ENCODE measurements at regions not wholly inside any gene's neighbourhood (a gene's known extent, or its start where the extent isn't known, plus 50 kb on each side); places are given as distances from the start of the nearest gene placed in this dataset.

DNA sequence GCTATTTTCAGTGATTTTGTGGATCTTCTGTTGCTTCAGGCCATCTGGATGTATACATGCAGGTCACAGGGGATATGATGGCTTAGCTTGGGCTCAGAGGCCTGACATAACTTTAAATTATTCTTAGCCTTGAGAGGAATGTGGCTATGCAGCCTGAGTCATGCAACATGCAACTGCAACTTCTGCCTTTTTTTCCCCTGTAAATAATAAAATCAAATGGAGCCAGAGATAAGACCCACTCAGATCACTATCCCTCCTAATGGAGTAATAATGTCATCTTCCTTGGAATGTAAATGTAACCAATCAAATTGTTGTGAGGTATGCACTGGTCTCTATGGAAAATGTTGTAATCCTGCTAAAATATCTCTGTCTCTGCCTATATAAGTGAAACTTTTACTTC, 54.9 kb downstream of the MAGEB17 start:
- Histone ChIP-seq H2BK15ac (replicated peaks; ENCODE audit: low read depth) (no peak overlapping the region), H3K4me2 (ENCODE audit: low read length) (no peak overlapping the region), H3K79me2 (ENCODE audit: control insufficient read depth, insufficient read depth, low read length) (no peaks in the 10 kb centered on the region), H3K9ac (ENCODE audit: low read length) (no peak overlapping the region), H3K4ac (ENCODE audit: low read depth, low read length) (no peak overlapping the region), H3K27me3 (ENCODE audit: insufficient read depth, low read length, poor library complexity) (no peaks in the 10 kb centered on the region), H3K4me3 (ENCODE audit: low read length) (no peak overlapping the region), H3K56ac (ENCODE audit: low read length) (no peak overlapping the region), H3K4me1 (ENCODE audit: control insufficient read depth, low read depth, low read length) (no peaks in the 10 kb centered on the region), H2BK120ac (ENCODE audit: low read depth, low read length) (no peak overlapping the region), H2BK5ac (ENCODE audit: low read length) (no peak overlapping the region), H4K8ac (ENCODE audit: low read depth, low read length) (no peak overlapping the region), H3K18ac (ENCODE audit: low read length) (no peak overlapping the region), H3K36me3 (ENCODE audit: control insufficient read depth, insufficient read depth, low read length) (no peaks in the 10 kb centered on the region), H3K27ac (ENCODE audit: low read depth, low read length) (no peak overlapping the region), H4K5ac (ENCODE audit: low read length) (no peak overlapping the region), H2AK5ac (ENCODE audit: low read length) (no peak overlapping the region), H3K79me1 (ENCODE audit: low read length) (no peaks in the 10 kb centered on the region), H3K23ac (ENCODE audit: low read length) (no peak overlapping the region)
- DNase-seq, result no peak

DNA sequence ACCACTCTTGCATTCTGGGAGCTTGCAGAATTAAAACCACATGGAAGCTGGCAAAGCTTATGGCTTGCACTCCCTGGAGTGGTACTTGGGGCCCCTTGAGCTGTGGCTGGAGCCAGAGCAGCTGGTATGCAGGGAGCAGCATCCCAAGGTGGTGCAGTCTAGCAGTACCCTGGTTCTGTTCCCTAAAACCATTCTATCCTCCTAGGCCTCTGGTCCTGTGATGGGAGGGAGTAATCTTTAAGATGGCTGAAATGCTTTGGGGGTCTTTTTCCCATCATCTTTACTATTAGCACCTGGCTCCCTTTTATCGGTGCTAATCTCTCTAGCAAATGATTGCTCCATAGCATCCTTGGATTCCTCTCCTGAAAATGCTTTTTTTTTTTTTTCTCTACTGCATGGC, 56.1 kb downstream of the MAGEB17 start:
- Histone ChIP-seq H3K36me3 (ENCODE audit: control insufficient read depth, insufficient read depth, low read length) (no peaks in the 10 kb centered on the region), H3K4me1 (ENCODE audit: control insufficient read depth, low read depth, low read length) (no peaks in the 10 kb centered on the region), H3K56ac (ENCODE audit: low read length) (no peak overlapping the region), H2BK5ac (ENCODE audit: low read length) (no peak overlapping the region), H3K27me3 (ENCODE audit: insufficient read depth, low read length, poor library complexity) (no peaks in the 10 kb centered on the region), H2BK15ac (replicated peaks; ENCODE audit: low read depth) (no peak overlapping the region), H3K9ac (ENCODE audit: low read length) (no peak overlapping the region), H3K4me2 (ENCODE audit: low read length) (no peak overlapping the region), H3K79me1 (ENCODE audit: low read length) (no peaks in the 10 kb centered on the region), H3K4me3 (ENCODE audit: low read length) (no peak overlapping the region), H3K4ac (ENCODE audit: low read depth, low read length) (no peak overlapping the region), H4K5ac (ENCODE audit: low read length) (no peak overlapping the region), H3K23ac (ENCODE audit: low read length) (no peak overlapping the region), H4K8ac (ENCODE audit: low read depth, low read length) (no peak overlapping the region), H3K18ac (ENCODE audit: low read length) (no peak overlapping the region), H2BK120ac (ENCODE audit: low read depth, low read length) (no peak overlapping the region), H3K27ac (ENCODE audit: low read depth, low read length) (no peak overlapping the region), H2AK5ac (ENCODE audit: low read length) (no peak overlapping the region), H3K79me2 (ENCODE audit: control insufficient read depth, insufficient read depth, low read length) (no peaks in the 10 kb centered on the region)
- WGBS (ENCODE audit: extremely low coverage, insufficient coverage, low lambda C conversion rate), result no CpG with 5 or more reads among the region's 1 CpG
- DNase-seq, result no peak

DNA sequence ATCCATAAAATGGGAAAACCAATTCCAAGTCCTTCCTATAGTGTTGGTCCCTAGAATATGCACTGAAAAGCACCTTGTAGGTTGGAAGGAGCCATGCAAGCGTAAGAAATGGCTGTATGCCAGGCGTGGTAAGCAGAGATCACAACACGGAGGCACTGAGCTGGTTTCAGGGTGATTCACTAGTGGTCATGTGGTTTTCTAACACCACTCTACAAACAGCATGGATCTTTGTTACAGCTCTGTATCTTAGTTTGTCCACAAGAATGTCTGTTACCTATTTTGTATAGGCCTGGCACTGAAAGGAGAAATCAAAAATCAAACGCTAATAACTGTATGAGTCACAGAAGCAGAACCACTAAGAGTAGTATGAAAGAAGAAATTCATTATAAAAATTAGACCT, 71.9 kb downstream of the MAGEB17 start:
- Histone ChIP-seq H4K8ac (ENCODE audit: low read depth, low read length) (no peak overlapping the region), H2BK5ac (ENCODE audit: low read length) (no peak overlapping the region), H2BK120ac (ENCODE audit: low read depth, low read length) (no peak overlapping the region), H3K4me3 (ENCODE audit: low read length) (no peak overlapping the region), H2BK15ac (replicated peaks; ENCODE audit: low read depth) (no peak overlapping the region), H3K4me1 (ENCODE audit: control insufficient read depth, low read depth, low read length) (no peaks in the 10 kb centered on the region), H3K9ac (ENCODE audit: low read length) (no peak overlapping the region), H3K56ac (ENCODE audit: low read length) (no peak overlapping the region), H3K79me2 (ENCODE audit: control insufficient read depth, insufficient read depth, low read length) (no peaks in the 10 kb centered on the region), H3K23ac (ENCODE audit: low read length) (no peak overlapping the region), H3K27me3 (ENCODE audit: insufficient read depth, low read length, poor library complexity) (no peaks in the 10 kb centered on the region), H3K79me1 (ENCODE audit: low read length) (no peaks in the 10 kb centered on the region), H3K36me3 (ENCODE audit: control insufficient read depth, insufficient read depth, low read length) (no peaks in the 10 kb centered on the region), H2AK5ac (ENCODE audit: low read length) (no peak overlapping the region), H3K4me2 (ENCODE audit: low read length) (no peak overlapping the region), H3K4ac (ENCODE audit: low read depth, low read length) (no peak overlapping the region), H3K18ac (ENCODE audit: low read length) (no peak overlapping the region), H4K5ac (ENCODE audit: low read length) (no peak overlapping the region), H3K27ac (ENCODE audit: low read depth, low read length) (no peak overlapping the region)
- no CpG with 5 or more reads among the region's 4 CpGs for WGBS (ENCODE audit: extremely low coverage, insufficient coverage, low lambda C conversion rate)
- no peak for DNase-seq

DNA sequence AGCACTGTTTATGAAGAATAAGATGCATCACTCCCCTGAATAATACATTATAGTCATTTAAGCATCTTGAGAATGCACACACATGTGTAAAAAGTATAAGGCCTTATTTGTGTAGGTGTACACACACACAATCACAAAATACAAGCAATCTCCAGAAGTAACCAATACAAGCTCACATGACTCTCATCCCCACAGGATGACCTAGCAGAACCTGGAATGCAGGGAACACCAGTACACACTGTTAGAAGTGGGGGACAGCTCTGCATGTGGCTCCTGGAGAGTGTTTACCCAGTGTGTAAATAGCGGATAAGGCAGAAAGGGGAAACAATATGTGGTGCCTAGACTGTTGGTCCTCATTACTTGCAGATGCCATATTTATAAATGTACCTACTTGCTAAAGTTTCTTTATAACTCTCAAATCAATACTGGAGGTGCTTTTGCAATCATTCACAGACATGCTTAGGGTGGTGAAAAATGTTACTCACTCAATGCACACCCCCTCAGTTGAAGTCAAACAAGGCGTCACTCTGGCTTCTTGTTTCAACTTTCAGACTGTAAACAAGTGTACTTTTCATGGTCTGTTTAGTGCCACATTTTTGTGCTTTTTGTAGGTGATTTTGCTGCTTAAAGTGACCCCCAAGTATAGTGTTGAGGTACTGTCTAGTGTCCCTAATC, 73.1 kb downstream of the MAGEB17 start:
- no peak overlapping the region for H4K8ac ChIP-seq (ENCODE audit: low read depth, low read length)
- no peak overlapping the region for H3K18ac ChIP-seq (ENCODE audit: low read length)
- DNase-seq, result no peak
- H3K27me3 ChIP-seq (ENCODE audit: insufficient read depth, low read length, poor library complexity), result no peaks in the 10 kb centered on the region
- no peak overlapping the region for H3K4me3 ChIP-seq (ENCODE audit: low read length)
- H2BK120ac ChIP-seq (ENCODE audit: low read depth, low read length), result no peak overlapping the region
- H2BK5ac ChIP-seq (ENCODE audit: low read length), result no peak overlapping the region
- no peak overlapping the region for H3K27ac ChIP-seq (ENCODE audit: low read depth, low read length)
- no peaks in the 10 kb centered on the region for H3K4me1 ChIP-seq (ENCODE audit: control insufficient read depth, low read depth, low read length)
- H2BK15ac ChIP-seq (replicated peaks; ENCODE audit: low read depth), result no peak overlapping the region
- no CpG with 5 or more reads among the region's 2 CpGs for WGBS (ENCODE audit: extremely low coverage, insufficient coverage, low lambda C conversion rate)
- no peak overlapping the region for H3K9ac ChIP-seq (ENCODE audit: low read length)
- H3K36me3 ChIP-seq (ENCODE audit: control insufficient read depth, insufficient read depth, low read length), result no peaks in the 10 kb centered on the region
- H3K56ac ChIP-seq (ENCODE audit: low read length), result no peak overlapping the region
- no peak overlapping the region for H3K4ac ChIP-seq (ENCODE audit: low read depth, low read length)
- H2AK5ac ChIP-seq (ENCODE audit: low read length), result no peak overlapping the region
- H4K5ac ChIP-seq (ENCODE audit: low read length), result no peak overlapping the region
- no peak overlapping the region for H3K23ac ChIP-seq (ENCODE audit: low read length)
- no peaks in the 10 kb centered on the region for H3K79me1 ChIP-seq (ENCODE audit: low read length)
- H3K4me2 ChIP-seq (ENCODE audit: low read length), result no peak overlapping the region
- no peaks in the 10 kb centered on the region for H3K79me2 ChIP-seq (ENCODE audit: control insufficient read depth, insufficient read depth, low read length)

DNA sequence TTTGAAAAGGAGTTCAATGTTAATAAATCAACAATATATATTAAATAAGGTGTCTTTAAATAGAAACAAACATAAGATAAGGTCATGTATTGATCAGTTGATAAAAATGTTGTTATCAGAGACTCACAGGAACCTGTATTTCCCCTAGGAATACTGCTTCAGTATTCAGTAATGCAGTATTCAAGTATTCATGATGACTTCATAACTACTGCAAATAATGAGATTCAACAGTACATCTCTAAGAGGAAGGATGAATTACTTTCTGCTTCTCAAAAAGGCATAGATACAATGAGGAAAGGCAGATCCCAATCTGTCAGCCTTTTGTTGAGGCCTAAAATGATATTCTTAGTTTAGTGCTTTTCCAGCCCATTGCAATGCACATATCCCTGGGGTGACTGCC, 73.7 kb downstream of the MAGEB17 start:
- no peak overlapping the region for H2AK5ac ChIP-seq (ENCODE audit: low read length)
- H3K27me3 ChIP-seq (ENCODE audit: insufficient read depth, low read length, poor library complexity), result no peaks in the 10 kb centered on the region
- no peak overlapping the region for H3K27ac ChIP-seq (ENCODE audit: low read depth, low read length)
- H3K56ac ChIP-seq (ENCODE audit: low read length), result no peak overlapping the region
- H2BK15ac ChIP-seq (replicated peaks; ENCODE audit: low read depth), result no peak overlapping the region
- no peaks in the 10 kb centered on the region for H3K4me1 ChIP-seq (ENCODE audit: control insufficient read depth, low read depth, low read length)
- H3K4me3 ChIP-seq (ENCODE audit: low read length), result no peak overlapping the region
- no peaks in the 10 kb centered on the region for H3K79me1 ChIP-seq (ENCODE audit: low read length)
- H4K8ac ChIP-seq (ENCODE audit: low read depth, low read length), result no peak overlapping the region
- no peak overlapping the region for H2BK5ac ChIP-seq (ENCODE audit: low read length)
- no peak overlapping the region for H3K4ac ChIP-seq (ENCODE audit: low read depth, low read length)
- no peak overlapping the region for H3K18ac ChIP-seq (ENCODE audit: low read length)
- H3K36me3 ChIP-seq (ENCODE audit: control insufficient read depth, insufficient read depth, low read length), result no peaks in the 10 kb centered on the region
- DNase-seq, result no peak
- H2BK120ac ChIP-seq (ENCODE audit: low read depth, low read length), result no peak overlapping the region
- H3K9ac ChIP-seq (ENCODE audit: low read length), result no peak overlapping the region
- no peaks in the 10 kb centered on the region for H3K79me2 ChIP-seq (ENCODE audit: control insufficient read depth, insufficient read depth, low read length)
- no peak overlapping the region for H3K23ac ChIP-seq (ENCODE audit: low read length)
- no peak overlapping the region for H4K5ac ChIP-seq (ENCODE audit: low read length)
- H3K4me2 ChIP-seq (ENCODE audit: low read length), result no peak overlapping the region

DNA sequence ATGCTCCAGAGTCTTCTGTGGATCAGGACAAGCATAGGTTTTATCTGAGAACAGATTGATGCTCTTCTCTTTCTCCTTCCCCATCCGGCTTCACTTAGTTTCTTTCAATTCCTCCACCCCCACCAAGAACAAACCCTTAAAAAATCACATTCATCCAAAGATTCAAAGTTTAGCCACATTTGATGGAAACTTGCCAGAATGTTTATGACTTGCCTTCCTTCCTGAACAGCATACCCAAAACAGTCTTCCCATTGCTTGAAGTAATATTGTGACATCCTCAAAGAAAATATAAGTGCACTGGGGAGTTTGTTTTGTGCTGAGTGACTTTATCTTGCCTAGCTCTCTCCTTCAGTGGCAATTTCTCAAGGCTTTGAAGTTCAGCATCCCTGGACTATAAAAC, 83.0 kb downstream of the MAGEB17 start:
- no peak overlapping the region for H3K18ac ChIP-seq (ENCODE audit: low read length)
- WGBS (ENCODE audit: extremely low coverage, insufficient coverage, low lambda C conversion rate), result no CpG with 5 or more reads among the region's 1 CpG
- no peak for DNase-seq

More for the DNA sequence above, 83.0 kb downstream of the MAGEB17 start:
- Histone ChIP-seq H3K4ac (ENCODE audit: low read depth, low read length) (no peak overlapping the region), H2BK5ac (ENCODE audit: low read length) (no peak overlapping the region), H3K79me2 (ENCODE audit: control insufficient read depth, insufficient read depth, low read length) (no peaks in the 10 kb centered on the region), H3K23ac (ENCODE audit: low read length) (no peak overlapping the region), H4K8ac (ENCODE audit: low read depth, low read length) (no peak overlapping the region), H3K4me1 (ENCODE audit: control insufficient read depth, low read depth, low read length) (no peaks in the 10 kb centered on the region), H3K27ac (ENCODE audit: low read depth, low read length) (no peak overlapping the region), H3K27me3 (ENCODE audit: insufficient read depth, low read length, poor library complexity) (no peaks in the 10 kb centered on the region), H3K36me3 (ENCODE audit: control insufficient read depth, insufficient read depth, low read length) (no peaks in the 10 kb centered on the region), H2AK5ac (ENCODE audit: low read length) (no peak overlapping the region), H3K56ac (ENCODE audit: low read length) (no peak overlapping the region), H3K79me1 (ENCODE audit: low read length) (no peaks in the 10 kb centered on the region), H4K5ac (ENCODE audit: low read length) (no peak overlapping the region), H2BK120ac (ENCODE audit: low read depth, low read length) (no peak overlapping the region), H3K4me2 (ENCODE audit: low read length) (no peak overlapping the region), H3K9ac (ENCODE audit: low read length) (no peak overlapping the region), H2BK15ac (replicated peaks; ENCODE audit: low read depth) (no peak overlapping the region), H3K4me3 (ENCODE audit: low read length) (no peak overlapping the region)
